Prostate gland (tissue), 2 donors: ENCODE measurements at regions not wholly inside any gene's neighbourhood (a gene's known extent, or its start where the extent isn't known, plus 50 kb on each side); places are given as distances from the start of the nearest gene placed in this dataset.

Source experiments
- CTCF ChIP-seq, 4 experiments: fragments of 200-600 bp in 2 of 4; fragments of 450-650 bp in 2 of 4; sonication (generic) in 2 of 4; IDR thresholded peaks; 1 replicate in 3 of 4; 2 replicates in 1 of 4; pipeline ENCODE4 v1.5.1; 2016 to 2019; ENCODE audit warnings: antibody characterized with exemption in 4 of 4, mild to moderate bottlenecking in 2 of 4, moderate library complexity in 2 of 4
- POLR2A ChIP-seq: fragments of 450-650 bp; IDR thresholded peaks from one replicate; pipeline ENCODE4 v1.6.1; 2016; ENCODE audit warnings: antibody characterized with exemption, mild to moderate bottlenecking

- TF ChIP-seq CTCF (IDR thresholded peaks at IDR 0.05): no peak
- no peak for TF ChIP-seq POLR2A
Measured at GRCh38 chr6:78505178-78505577, 362.2 kb upstream of the IRAK1BP1 start.
